ENCODE measurements at regions not wholly inside any gene's neighbourhood (a gene's known extent, or its start where the extent isn't known, plus 50 kb on each side); places are given as distances from the start of the nearest gene placed in this dataset.

DNA sequence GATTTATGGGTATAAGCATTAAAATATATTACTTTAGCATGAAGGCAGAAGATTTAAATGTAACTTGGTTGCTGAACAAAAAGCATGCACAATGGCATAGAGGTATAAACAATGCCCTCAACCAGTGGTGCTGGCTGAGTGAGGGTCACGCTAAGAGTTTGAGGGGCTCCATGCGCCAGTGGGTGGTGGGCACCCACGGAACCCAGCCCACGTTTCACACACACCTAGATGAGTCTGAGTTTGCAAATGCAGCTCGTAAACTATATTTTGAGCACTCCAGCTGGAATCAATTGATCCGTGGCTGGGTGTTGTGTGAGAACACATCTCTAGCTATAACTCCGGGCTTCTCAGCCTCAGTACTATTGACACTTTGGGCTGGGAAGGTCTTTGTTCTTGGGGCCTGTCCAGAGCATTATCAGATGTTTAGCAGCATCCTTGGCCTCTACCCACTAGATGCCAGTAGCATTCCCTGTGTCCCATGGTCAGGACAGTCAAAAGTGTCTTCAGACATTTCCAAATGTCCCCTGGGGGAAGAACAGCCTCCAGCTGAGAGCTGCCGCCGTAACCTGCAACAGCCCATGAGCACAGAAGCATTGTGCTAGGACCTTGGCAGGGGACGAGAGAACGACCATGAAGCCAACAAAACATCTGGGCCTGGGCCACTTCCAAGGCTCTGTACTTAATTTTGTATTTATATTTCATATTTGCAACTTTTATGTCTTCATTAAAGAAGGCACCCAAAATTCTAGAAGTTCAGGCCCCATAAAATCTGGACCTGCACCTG lies 108.1 kb upstream of the SOX1 start:
- TF ChIP-seq, protein P1, sequence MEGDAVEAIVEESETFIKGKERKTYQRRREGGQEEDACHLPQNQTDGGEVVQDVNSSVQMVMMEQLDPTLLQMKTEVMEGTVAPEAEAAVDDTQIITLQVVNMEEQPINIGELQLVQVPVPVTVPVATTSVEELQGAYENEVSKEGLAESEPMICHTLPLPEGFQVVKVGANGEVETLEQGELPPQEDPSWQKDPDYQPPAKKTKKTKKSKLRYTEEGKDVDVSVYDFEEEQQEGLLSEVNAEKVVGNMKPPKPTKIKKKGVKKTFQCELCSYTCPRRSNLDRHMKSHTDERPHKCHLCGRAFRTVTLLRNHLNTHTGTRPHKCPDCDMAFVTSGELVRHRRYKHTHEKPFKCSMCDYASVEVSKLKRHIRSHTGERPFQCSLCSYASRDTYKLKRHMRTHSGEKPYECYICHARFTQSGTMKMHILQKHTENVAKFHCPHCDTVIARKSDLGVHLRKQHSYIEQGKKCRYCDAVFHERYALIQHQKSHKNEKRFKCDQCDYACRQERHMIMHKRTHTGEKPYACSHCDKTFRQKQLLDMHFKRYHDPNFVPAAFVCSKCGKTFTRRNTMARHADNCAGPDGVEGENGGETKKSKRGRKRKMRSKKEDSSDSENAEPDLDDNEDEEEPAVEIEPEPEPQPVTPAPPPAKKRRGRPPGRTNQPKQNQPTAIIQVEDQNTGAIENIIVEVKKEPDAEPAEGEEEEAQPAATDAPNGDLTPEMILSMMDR (IDR thresholded peaks at IDR 0.05) = no peak
- no peak for TF ChIP-seq SIN3A (IDR thresholded peaks at IDR 0.05; ENCODE audit: borderline replicate concordance, insufficient read depth, low read depth, low read length)
